ENCODE measurements at regions not wholly inside any gene's neighbourhood (a gene's known extent, or its start where the extent isn't known, plus 50 kb on each side); places are given as distances from the start of the nearest gene placed in this dataset.
"Not testable (repeated sequence)": the region's sequence is repeated elsewhere in the genome, so short reads cannot be mapped to it uniquely, and the experiment has no call there.

- not testable (repeated sequence) for TF ChIP-seq EZH2 (IDR thresholded peaks at IDR 0.05; ENCODE audit: insufficient read depth, poor library complexity, severe bottlenecking); EZH2phosphoT487 (IDR thresholded peaks at IDR 0.05; ENCODE audit: insufficient read depth, low read depth)
Measured at GRCh38 chr2:111566068-111566467, 317.9 kb downstream of the ANAPC1 start.

Measured in GM23248 (cell line).